GM21786 (cell line): ENCODE measurements at regions not wholly inside any gene's neighbourhood (a gene's known extent, or its start where the extent isn't known, plus 50 kb on each side); places are given as distances from the start of the nearest gene placed in this dataset.
"Not testable (repeated sequence)": the region's sequence is repeated elsewhere in the genome, so short reads cannot be mapped to it uniquely, and the experiment has no call there.

Source experiments
- ATAC-seq: cut with Tn5 transposase; IDR thresholded peaks from one replicate; pipeline ENCODE4 v1.9.1; 2021; ENCODE audit not compliant: unreplicated experiment

DNA sequence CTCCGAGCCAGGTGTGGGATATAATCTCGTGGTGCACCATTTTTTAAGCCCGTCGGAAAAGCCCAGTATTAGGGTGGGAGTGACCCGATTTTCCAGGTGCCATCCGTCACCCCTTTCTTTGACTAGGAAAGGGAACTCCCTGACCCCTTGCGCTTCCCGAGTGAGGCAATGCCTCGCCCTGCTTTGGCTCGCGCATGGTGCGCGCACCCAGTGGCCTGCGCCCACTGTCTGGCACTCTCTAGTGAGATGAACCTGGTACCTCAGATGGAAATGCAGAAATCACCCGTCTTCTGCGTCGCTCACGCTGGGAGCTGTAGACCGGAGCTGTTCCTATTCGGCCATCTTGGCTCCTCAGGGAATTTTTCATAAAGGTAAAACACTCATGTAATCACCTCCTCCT is 63.9 kb downstream of the RWDD3 start:
- ATAC-seq: not testable (repeated sequence)

- no peak for ATAC-seq
Measured at GRCh38 chr1:95301091-95301490, 67.1 kb downstream of the RWDD3 start.

DNA sequence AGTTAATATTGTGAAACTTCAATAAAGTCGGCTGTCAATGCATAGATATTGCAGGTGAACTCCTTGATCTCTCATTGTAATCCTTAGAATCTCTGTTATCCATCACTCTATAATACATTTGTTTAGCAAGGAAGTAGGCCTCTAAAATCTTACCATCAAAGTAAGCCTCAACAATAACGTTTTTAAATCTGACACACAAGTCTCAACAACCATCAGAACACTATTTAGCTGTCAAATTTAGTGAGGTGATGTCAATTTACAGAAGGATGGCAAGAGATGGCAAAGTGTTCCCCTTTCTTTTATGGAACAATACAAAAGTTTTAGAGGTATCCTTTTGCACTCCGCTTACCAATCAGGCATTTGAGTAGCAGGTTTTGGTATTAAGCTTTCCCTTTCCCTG is 67.6 kb downstream of the RWDD3 start:
- no peak for ATAC-seq

DNA sequence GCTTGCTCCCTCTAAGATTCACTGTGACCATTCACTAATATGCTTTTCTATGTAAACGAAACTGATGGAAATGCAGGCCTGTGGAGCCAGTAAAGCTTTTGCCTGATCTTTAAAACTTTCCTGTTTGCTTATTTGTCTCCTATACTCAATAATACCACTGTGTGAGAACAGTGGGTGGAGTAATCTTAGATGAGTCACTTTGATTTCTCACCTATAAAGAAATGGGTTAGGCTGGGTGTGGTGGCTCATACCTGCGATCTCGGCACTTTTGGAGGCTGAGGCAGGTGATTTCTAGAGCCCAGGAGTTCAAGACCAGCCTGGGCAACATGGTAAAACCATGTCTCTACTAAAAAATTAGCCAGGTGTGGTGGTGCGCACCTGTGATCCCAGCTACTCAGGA is 70.8 kb downstream of the RWDD3 start:
- no peak for ATAC-seq

DNA sequence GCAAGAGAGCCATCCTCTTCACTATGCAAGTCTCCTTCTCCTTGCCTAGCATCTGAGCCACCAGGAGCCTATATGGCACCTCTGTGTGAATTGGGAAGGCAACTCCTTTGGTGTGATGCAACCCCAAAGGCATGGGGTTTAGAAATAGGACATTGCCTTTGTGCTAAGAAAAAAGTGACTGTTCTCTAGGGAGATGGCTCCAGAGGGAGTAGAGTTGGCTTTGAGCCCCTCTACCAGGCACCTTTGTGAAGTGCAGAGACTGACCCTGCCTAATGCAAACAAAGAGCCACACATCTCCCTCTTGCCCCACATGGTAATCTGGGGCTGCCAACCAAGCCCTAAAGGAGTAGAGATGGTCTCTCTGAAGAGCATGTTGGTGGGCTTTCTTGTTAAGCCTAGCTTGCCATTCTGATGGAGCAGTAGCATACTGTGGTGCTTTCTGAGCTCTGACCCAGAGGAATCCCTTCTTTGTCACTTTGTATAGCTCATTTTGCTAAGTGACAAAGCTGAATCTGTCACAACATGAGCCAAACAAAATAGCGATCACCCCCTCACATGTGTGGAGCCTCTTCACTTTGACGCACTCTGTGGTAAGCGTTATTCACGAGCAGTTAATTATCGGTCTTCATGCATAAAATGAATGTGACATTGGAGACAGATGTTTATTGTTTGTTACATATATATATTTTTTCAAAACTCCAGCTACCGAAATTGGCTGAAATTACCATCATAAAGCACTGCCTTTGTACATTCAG is 74.4 kb downstream of the RWDD3 start:
- no peak for ATAC-seq

DNA sequence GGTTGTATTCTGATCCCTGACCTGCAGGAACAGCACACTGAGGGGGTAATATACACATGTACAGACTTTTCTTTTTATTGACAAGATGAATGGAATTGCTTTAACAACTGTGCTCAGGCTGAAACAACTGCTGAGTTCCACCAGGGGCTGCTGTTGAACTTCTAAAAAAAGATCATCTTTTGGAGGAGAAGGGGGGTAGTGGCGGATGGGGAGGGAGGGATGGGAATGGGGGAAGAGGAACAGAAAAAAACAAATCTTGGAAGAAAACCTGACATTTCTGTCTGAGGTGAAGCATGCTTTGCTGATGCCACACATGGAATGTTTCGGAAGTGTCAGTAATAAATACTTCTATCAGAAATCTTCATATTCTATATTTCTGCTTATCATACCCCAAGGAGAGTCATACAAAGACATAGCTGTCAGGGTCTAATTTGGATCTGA is 75.0 kb downstream of the RWDD3 start:
- ATAC-seq: no peak

DNA sequence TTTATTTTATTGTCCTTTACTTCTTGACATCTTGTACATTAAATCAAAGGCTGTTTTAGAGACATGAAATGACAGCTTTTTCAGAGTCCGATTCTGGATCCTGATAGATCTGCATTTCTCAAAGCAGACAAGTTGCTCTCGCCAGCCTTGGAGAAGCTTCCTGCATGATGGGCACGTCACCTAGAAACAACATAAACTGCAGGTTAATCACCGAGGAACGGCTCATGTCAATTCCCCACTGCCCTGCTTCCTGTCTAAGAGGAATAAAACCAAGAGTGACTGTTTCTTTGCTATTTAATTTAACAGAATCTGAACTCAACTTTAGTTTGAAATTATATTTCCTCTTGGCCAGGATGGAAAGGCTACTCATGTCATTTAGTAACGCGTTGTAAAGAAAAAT is 77.0 kb downstream of the RWDD3 start:
- no peak for ATAC-seq

DNA sequence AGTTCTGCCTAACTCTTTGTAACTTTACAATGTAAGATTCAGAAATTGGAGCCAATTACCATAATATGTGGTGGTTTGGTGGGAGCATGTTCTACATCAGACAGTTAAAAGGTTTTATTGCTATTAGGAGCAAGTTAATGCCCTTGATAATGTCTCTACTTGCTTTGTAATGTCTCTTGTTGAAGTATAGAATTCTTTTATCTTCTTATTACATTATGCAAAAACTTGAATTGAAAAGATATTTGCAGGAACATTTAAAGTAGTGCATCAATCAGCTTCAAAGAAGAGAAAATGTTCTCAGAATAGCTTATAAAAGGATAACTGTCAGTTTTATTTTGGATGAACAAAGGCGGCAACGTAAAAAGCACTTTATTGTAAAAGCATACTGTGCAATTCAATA is 77.8 kb downstream of the RWDD3 start:
- ATAC-seq: no peak

- no peak for ATAC-seq
Measured at GRCh38 chr1:95312181-95312580, 78.2 kb downstream of the RWDD3 start.

- no peak for ATAC-seq
Measured at GRCh38 chr1:95313527-95313926, 79.5 kb downstream of the RWDD3 start.

DNA sequence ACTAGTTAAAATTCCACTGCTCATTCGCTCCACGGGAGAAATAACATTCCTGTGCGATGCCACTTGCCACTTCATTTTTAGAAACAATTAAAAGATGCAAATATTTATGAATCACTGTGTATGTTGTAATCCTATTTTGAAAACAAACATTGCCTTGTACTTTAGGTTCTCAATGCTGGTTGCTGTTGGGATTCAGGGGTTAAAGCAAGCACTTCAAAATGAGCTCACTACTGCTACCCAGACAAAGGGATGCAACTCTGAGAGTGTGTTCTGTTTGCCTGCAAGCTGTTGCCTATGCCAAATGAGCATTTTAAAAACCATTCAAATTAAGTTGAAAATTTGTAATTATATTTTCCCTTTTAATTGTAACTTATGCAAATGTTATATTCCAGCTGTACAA is 87.5 kb downstream of the RWDD3 start:
- no peak for ATAC-seq

- no peak for ATAC-seq
Measured at GRCh38 chr1:95323123-95323522, 89.1 kb downstream of the RWDD3 start.

DNA sequence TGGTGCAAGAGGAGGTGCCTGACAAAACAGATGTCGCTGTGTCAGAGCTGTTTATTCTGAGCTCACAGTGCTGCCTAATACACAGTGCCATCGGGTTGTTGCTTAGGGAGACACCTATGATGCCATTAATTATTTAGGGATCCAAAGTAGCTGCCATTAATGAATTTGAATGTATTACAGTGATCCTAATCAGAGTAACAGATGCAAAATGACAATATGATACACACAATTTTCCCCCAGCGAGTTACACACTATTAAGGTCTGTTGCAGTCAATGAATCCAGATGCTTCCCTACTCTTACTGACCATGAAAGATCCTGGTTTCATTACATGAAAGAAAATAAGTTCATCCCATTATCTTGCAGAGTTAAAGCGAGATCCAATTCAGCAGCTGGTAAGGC is 91.3 kb downstream of the RWDD3 start:
- ATAC-seq: no peak

GRCh38 chr1:95326023-95326422 is 92.0 kb downstream of the RWDD3 start:
- no peak for ATAC-seq

DNA sequence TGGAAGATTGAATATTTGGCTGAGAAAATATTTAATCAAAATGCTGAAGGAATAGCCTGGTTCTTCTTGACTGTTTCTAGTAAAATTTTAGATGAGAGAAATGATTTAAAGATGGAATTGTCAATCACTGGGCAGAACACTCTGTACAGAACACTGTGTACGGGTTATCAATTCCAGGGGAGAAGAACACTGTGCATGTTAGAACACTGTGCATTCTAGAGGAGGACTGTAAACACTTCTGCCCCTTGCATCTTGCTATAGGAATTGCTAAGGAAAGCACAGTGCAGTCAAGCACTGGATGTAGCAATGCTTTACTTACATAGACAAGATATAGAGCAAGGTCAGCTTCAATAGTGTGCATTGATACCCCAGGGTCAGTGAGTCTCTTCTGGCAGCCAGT is 98.7 kb downstream of the RWDD3 start:
- ATAC-seq: no peak

DNA sequence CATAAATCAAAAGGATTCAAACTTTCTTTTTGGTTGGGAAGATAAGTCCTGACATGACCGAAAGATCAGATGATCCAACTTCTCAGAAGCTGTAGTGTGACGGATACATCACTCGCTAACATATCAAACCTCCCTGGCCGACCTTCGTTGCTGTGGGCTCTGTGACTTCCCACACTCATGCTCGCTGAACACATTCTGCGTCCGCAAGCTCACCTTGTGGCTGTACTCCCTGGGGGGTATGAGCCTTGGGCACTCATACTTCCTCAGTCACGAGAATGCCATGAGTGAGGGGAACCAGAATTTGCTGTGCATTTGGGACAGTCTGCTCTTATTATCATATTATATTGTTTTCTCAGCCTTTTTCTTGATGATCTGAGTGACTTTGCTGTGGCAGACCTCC is 105.4 kb downstream of the RWDD3 start:
- no peak for ATAC-seq

- ATAC-seq: no peak
Measured at GRCh38 chr1:95340061-95340460, 106.1 kb downstream of the RWDD3 start.

GRCh38 chr1:95352767-95353166 is 118.8 kb downstream of the RWDD3 start:
- no peak for ATAC-seq

DNA sequence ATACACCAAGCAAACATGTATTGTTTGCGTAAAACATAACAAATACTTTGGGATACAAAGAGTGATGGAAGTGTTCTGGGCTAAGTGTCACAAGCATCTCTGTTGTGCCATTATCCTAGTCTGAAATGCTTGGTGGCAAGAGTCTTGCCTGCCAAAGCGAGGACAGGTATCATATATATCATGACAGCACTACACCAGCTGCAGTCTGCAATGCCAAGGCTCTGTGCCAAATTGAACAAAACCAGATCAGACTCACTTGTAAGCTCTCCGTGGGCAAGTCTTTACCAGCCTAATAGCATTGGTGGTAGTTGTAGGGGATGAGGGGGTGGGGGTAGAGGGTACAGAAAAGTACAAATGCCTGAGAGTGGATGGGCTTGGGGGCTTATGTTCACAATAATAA is 119.2 kb downstream of the RWDD3 start:
- ATAC-seq: no peak

DNA sequence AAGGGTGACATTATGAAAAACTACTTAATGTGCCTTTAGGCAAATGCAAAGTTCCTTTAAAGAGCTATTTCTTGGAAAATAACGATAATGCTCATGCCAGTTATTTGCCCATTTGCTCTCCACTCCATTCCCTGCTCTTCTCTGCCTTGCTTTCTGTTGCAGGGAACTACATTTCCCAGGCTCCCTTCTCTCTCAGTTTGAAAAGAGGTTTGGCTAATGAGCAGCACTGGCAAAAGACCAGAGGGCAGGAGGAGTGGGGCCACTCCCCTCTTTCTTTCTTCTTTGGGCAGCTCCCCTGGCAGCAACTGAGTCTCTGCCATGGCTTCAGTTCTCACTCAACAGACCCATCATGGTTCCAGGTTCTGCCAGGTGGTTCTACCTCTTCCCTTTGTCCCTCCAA is 130.5 kb downstream of the RWDD3 start:
- no peak for ATAC-seq

DNA sequence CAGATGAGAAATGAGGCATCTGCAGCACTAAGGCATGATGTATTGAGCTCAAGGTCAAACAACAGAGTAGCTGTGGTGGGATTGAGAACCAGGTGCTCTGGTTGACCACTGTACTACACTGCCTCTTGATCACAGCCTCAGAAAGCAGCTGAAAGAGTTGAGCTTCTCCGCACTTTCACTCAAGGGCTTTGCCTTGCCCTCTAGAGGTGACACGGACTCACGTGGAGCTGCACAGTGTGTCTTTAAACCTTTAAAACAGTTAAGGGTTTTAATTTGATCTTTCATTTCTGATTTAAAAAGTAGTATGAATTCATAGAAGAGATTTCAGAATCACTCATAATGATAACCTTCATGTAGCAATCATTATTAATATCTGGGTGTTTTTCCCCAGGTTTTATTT is 132.5 kb downstream of the RWDD3 start:
- no peak for ATAC-seq

DNA sequence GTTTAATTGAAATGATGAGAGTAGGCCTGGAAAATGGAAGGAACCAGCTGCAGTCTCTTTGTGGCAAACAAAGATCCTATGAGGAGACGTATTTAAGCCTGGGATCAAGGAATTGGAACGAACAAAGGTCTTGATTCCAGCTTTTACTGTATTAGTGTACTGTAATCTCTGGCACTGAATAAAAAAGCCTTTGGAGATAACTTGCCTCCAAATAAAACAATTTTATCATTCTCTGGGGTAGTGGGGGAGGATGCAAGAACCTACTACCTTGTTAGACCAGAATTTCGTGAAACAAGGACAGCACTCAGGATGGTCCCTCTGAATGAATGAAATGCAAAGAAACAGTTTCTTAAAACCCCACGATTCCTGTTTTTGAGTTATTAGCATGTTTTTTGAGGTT is 134.2 kb downstream of the RWDD3 start:
- ATAC-seq: no peak

GRCh38 chr1:95369985-95370690 is 136.1 kb downstream of the RWDD3 start:
- ATAC-seq: no peak
